ENCODE measurements at regions not wholly inside any gene's neighbourhood (a gene's known extent, or its start where the extent isn't known, plus 50 kb on each side); places are given as distances from the start of the nearest gene placed in this dataset.
"Not testable (repeated sequence)": the region's sequence is repeated elsewhere in the genome, so short reads cannot be mapped to it uniquely, and the experiment has no call there.

GRCh38 chr6:170143401-170144150 is 147.3 kb downstream of the DLL1 start:
- no peak for TF ChIP-seq POLR2A (IDR thresholded peaks at IDR 0.05; ENCODE audit: low read depth, low read length)
- FAIRE-seq (no peak), DNase-seq (ENCODE audit: insufficient read length, low spot score) (no peak)

DNA sequence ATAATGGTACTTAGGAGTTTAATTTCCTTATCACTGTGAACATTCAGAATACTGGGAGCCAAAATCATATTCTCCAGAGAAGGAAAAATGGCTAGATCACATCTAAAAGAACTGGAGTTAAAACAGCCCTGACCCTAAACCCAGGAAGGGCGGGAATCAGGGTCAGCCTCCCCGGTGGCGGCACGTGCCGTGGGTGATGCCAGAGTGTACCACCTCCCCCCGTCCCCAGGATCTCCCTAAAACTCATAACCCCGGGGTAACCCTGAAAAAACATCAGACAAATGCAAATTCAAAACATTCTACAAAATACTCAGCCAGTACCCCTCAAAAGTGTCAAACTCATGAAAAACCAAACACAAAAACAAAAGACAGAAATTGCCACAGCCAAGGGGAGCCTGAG is 148.3 kb downstream of the DLL1 start:
- no peak for TF ChIP-seq POLR2A (IDR thresholded peaks at IDR 0.05; ENCODE audit: low read depth, low read length)
- FAIRE-seq: no peak
- DNase-seq (ENCODE audit: insufficient read length, low spot score): no peak

DNA sequence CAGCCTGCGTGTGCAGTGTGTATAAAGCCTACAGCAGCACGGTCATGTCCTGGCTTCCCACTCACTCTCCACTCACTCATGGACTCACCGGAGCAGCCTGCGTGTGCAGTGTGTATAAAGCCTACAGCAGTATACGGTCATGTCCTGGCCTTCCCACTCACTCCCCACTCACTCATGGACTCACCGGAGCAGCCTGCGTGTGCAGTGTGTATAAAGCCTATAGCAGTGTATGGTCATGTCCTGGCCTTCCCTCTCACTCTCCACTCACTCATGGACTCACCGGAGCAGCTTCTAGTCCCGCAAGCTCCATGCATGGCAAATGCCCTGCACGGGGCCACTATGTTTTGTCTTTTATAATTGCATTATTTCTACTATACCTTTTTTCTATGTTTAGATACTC is 149.8 kb downstream of the DLL1 start:
- not testable (repeated sequence) for DNase-seq (ENCODE audit: insufficient read length, low spot score); FAIRE-seq

DNA sequence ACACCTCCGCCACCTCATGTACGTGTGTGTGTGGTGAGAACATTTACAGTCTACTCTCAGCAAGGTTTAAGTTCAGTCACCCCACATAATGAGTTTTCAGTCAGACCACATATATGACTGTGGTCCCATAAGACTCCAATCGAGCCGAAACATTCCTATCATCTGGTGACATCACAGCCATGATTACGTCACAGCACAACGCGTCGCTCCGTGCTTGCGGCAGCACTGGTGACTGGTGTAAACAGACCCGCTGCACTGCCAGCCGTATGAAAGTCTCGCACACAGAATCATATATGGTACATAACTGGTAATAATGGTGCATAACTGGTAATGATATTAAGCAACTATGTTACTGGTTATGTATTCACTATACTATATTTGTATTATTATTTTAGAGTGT is 150.7 kb downstream of the DLL1 start:
- no peak for TF ChIP-seq POLR2A (IDR thresholded peaks at IDR 0.05; ENCODE audit: low read depth, low read length)
- no peak for DNase-seq (ENCODE audit: insufficient read length, low spot score)
- FAIRE-seq: no peak

- no peak for FAIRE-seq
- no peak for TF ChIP-seq POLR2A (IDR thresholded peaks at IDR 0.05; ENCODE audit: low read depth, low read length)
- no peak for DNase-seq (ENCODE audit: insufficient read length, low spot score)
Measured at GRCh38 chr6:170139531-170139930, 151.3 kb downstream of the DLL1 start.

- DNase-seq (ENCODE audit: insufficient read length, low spot score); FAIRE-seq: not testable (repeated sequence)
Measured at GRCh38 chr6:170139046-170139445, 151.8 kb downstream of the DLL1 start.

GRCh38 chr6:170137911-170138910 is 152.7 kb downstream of the DLL1 start:
- FAIRE-seq (no peak), DNase-seq (ENCODE audit: insufficient read length, low spot score) (no peak)
- TF ChIP-seq POLR2A (IDR thresholded peaks at IDR 0.05; ENCODE audit: low read depth, low read length): no peak

- FAIRE-seq: no peak
Measured at GRCh38 chr6:170137176-170137891, 153.5 kb downstream of the DLL1 start.

GRCh38 chr6:170136541-170137175 is 154.2 kb downstream of the DLL1 start:
- no peak for FAIRE-seq
- DNase-seq (ENCODE audit: insufficient read length, low spot score): no peak

More at GRCh38 chr6:170137176-170137891, 153.5 kb downstream of the DLL1 start:
- no peak for DNase-seq (ENCODE audit: insufficient read length, low spot score)
- no peak for TF ChIP-seq POLR2A (IDR thresholded peaks at IDR 0.05; ENCODE audit: low read depth, low read length)

GRCh38 chr6:170135821-170136471 is 154.9 kb downstream of the DLL1 start:
- FAIRE-seq (no peak), DNase-seq (ENCODE audit: insufficient read length, low spot score) (no peak)
- no peak for TF ChIP-seq POLR2A (IDR thresholded peaks at IDR 0.05; ENCODE audit: low read depth, low read length)

More at GRCh38 chr6:170136541-170137175, 154.2 kb downstream of the DLL1 start:
- TF ChIP-seq POLR2A (IDR thresholded peaks at IDR 0.05; ENCODE audit: low read depth, low read length): no peak

GRCh38 chr6:170135461-170135820 is 155.4 kb downstream of the DLL1 start:
- TF ChIP-seq POLR2A (IDR thresholded peaks at IDR 0.05; ENCODE audit: low read depth, low read length): no peak
- FAIRE-seq: no peak
- no peak for DNase-seq (ENCODE audit: insufficient read length, low spot score)

DNA sequence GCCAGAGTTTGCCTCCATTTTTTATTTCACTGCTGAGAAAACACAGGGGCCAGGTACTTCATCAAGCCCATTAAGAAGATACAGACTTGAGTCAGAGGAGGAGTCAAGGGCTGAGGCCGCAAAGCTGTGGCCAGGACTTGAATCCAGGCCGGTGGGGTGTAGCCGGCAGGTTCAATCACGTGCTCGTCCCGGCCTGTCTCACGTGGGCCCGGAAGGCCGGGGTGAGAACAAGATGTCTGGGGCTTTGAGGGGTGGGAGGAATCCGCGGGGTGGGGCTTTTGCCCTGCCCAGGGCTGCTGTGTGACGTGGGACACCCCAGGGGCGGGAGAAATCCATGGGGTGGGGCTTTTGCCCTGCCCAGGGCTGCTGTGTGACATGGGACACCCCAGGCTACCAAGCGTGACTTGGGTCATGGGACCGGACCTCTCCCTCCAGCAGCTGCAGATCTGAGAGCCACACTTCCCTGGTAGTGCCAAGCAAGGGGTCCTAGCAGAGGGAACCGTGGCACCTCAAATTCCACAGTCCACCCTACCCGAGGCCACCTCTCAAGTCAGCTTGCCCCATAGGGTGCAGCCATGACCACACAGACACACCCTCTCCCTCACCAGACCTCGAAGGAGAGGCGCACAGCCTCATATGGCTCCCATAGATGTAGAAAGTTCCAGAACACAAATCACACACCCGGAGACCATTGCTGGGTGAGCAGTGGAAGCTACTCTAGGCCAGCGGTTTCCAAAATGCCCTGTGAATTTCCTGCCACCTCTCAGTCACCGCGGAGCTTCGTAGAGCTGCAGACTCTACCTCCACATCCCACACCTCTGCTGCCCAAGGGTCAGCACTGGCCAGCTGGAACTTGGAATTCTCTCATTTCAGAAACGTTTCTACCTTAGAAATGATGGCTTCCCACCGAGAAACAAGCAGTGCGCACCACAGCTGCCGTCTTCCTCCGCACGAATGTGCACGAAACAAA is 156.1 kb downstream of the DLL1 start:
- no peak for DNase-seq (ENCODE audit: insufficient read length, low spot score)
- no peak for FAIRE-seq
- no peak for TF ChIP-seq POLR2A (IDR thresholded peaks at IDR 0.05; ENCODE audit: low read depth, low read length)
